ENCODE measurements at regions not wholly inside any gene's neighbourhood (a gene's known extent, or its start where the extent isn't known, plus 50 kb on each side); places are given as distances from the start of the nearest gene placed in this dataset.

DNA sequence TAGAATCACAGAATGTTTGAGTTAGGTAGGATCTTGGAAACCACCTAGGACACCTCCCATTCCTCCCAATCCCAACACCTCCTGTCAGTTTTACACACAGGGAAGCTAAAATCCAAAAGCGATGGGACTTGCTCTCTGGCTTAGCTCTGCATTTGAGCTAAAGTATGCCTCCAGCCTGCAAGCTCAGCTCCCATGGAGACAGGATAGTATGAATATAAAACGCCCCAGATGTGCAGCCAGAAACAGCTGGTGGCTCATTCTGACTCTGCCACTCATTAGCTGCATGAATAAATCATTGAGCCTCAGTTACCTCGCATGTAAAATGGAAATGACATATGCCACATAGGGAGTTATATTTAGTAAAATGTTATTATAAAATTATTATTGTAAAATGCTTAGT is 336.0 kb downstream of the SUCLA2 start:
- Histone ChIP-seq H2BK20ac (ENCODE audit: low read depth, low read length) (no peak overlapping the region), H2BK15ac (ENCODE audit: low read depth, low read length) (no peak overlapping the region), H4K91ac (ENCODE audit: insufficient read depth, low read depth, low read length) (no peak overlapping the region), H3K56ac (ENCODE audit: extremely low read depth, insufficient read depth, low read length) (no peak overlapping the region), H3K4me2 (ENCODE audit: low read depth, low read length) (no peak overlapping the region), H3K4me1 (ENCODE audit: control insufficient read depth, insufficient read depth, low read length) (peaks cover 3% of the 10 kb centered on the region; the same call in 1 of the 2 replicates), H4K5ac (ENCODE audit: low read depth, low read length) (no peak overlapping the region), H3K79me1 (ENCODE audit: low read depth in 1 of 2, low read length in 2 of 2) (no peaks in the 10 kb centered on the region), H3K27me3 (ENCODE audit: control insufficient read depth, insufficient read depth, low read length) (no peaks in the 10 kb centered on the region), H3K9me3 (ENCODE audit: control insufficient read depth, insufficient read depth, low read length) (no peaks in the 10 kb centered on the region), H3K9ac (ENCODE audit: low read depth, low read length) (no peak overlapping the region), H3K4me3 (ENCODE audit: insufficient read depth, low read depth, low read length) (no peak overlapping the region), H4K20me1 (ENCODE audit: insufficient read depth, low read length) (no peaks in the 10 kb centered on the region), H3K36me3 (ENCODE audit: control insufficient read depth, insufficient read depth, low read length) (no peaks in the 10 kb centered on the region), H2AK9ac (replicated peaks; ENCODE audit: low read depth, low read length, poor library complexity) (no peak overlapping the region), H3K14ac (replicated peaks; ENCODE audit: low read depth, low read length) (no peak overlapping the region), H3K18ac (ENCODE audit: low read depth, low read length) (no peak overlapping the region), H2BK5ac (ENCODE audit: low read depth, low read length, poor library complexity, severe bottlenecking) (no peak overlapping the region), H2AFZ (replicated peaks; ENCODE audit: low read length, poor library complexity) (no peak overlapping the region), H2BK120ac (ENCODE audit: low read depth, low read length) (no peak overlapping the region), H3K27ac (ENCODE audit: insufficient read depth, low read length) (no peak overlapping the region), H4K8ac (ENCODE audit: low read depth in 2 of 2, low read length in 2 of 2) (no peak overlapping the region), H2AK5ac (ENCODE audit: low read depth, low read length) (no peak overlapping the region), H3K4ac (ENCODE audit: low read depth, low read length) (no peak overlapping the region), H3K9me1 (ENCODE audit: insufficient read depth, low read length) (no peaks in the 10 kb centered on the region), H3K23ac (ENCODE audit: low read depth, low read length) (no peak overlapping the region)
- in situ Hi-C loops (cut with MboI; ENCODE audit: low sequenced_read_pairs) = no loop called here
- ATAC-seq (ENCODE audit: low read depth) (no peak), DNase-seq (no peak)
- CTCF ChIA-PET = no interaction called here
- dilution Hi-C loops (cut with HindIII; ENCODE audit: low sequenced_read_pairs, unreplicated experiment) = no loop called here
- POLR2A ChIA-PET (ENCODE audit: unreplicated experiment) = interaction anchor here (0.6 kb wide), 1 partner anchor 630 kb away, joined by 4 read pairs; no protein-coding TSS in a partner anchor
- intact Hi-C loops (cut with micrococcal nuclease) = no loop called here
- no TSS peak for BruUV-seq (replicated peaks)
- no CpG with 5 or more reads among the region's 3 CpGs for WGBS, 2 experiments (ENCODE audit: extremely low coverage in 2 of 2, insufficient read length in 1 of 2)
- TF ChIP-seq BHLHE40 (IDR thresholded peaks at IDR 0.05; ENCODE audit: low read depth, low read length) (no peak), MXI1 (IDR thresholded peaks at IDR 0.05; ENCODE audit: borderline replicate concordance, low read depth, low read length) (no peak), MAFK (IDR thresholded peaks at IDR 0.05; ENCODE audit: low read depth, low read length) (no peak), RAD21 (IDR thresholded peaks at IDR 0.05; ENCODE audit: low read length) (no peak), RFX5 (IDR thresholded peaks at IDR 0.05; ENCODE audit: low read depth, low read length) (no peak), SMC3 (IDR thresholded peaks at IDR 0.05; ENCODE audit: low read depth, low read length) (no peak), RCOR1 (IDR thresholded peaks at IDR 0.05; ENCODE audit: insufficient replicate concordance, low read length) (no peak), CEBPB (IDR thresholded peaks at IDR 0.05; ENCODE audit: low read depth, low read length) (no peak), FOS (IDR thresholded peaks at IDR 0.05; ENCODE audit: low read depth, low read length) (no peak), POLR2A (IDR thresholded peaks at IDR 0.05; ENCODE audit: low read depth, low read length) (no peak), MAZ (IDR thresholded peaks at IDR 0.05; ENCODE audit: borderline replicate concordance, low read depth, low read length) (no peak), NFE2L2 (IDR thresholded peaks at IDR 0.05; ENCODE audit: low read depth, low read length) (no peak)
- TF ChIP-seq, protein P1, sequence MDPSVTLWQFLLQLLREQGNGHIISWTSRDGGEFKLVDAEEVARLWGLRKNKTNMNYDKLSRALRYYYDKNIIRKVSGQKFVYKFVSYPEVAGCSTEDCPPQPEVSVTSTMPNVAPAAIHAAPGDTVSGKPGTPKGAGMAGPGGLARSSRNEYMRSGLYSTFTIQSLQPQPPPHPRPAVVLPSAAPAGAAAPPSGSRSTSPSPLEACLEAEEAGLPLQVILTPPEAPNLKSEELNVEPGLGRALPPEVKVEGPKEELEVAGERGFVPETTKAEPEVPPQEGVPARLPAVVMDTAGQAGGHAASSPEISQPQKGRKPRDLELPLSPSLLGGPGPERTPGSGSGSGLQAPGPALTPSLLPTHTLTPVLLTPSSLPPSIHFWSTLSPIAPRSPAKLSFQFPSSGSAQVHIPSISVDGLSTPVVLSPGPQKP (IDR thresholded peaks at IDR 0.05; ENCODE audit: borderline replicate concordance, low read depth, low read length) = no peak
- TF ChIP-seq, protein P2, sequence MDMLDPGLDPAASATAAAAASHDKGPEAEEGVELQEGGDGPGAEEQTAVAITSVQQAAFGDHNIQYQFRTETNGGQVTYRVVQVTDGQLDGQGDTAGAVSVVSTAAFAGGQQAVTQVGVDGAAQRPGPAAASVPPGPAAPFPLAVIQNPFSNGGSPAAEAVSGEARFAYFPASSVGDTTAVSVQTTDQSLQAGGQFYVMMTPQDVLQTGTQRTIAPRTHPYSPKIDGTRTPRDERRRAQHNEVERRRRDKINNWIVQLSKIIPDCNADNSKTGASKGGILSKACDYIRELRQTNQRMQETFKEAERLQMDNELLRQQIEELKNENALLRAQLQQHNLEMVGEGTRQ (IDR thresholded peaks at IDR 0.05; ENCODE audit: low read depth, low read length) = no peak
- TF ChIP-seq, protein P3, sequence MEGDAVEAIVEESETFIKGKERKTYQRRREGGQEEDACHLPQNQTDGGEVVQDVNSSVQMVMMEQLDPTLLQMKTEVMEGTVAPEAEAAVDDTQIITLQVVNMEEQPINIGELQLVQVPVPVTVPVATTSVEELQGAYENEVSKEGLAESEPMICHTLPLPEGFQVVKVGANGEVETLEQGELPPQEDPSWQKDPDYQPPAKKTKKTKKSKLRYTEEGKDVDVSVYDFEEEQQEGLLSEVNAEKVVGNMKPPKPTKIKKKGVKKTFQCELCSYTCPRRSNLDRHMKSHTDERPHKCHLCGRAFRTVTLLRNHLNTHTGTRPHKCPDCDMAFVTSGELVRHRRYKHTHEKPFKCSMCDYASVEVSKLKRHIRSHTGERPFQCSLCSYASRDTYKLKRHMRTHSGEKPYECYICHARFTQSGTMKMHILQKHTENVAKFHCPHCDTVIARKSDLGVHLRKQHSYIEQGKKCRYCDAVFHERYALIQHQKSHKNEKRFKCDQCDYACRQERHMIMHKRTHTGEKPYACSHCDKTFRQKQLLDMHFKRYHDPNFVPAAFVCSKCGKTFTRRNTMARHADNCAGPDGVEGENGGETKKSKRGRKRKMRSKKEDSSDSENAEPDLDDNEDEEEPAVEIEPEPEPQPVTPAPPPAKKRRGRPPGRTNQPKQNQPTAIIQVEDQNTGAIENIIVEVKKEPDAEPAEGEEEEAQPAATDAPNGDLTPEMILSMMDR (conservative IDR thresholded peaks at IDR 0.05; ENCODE audit: low read depth, low read length) = no peak
